Hematopoietic multipotent progenitor cell treated with erythropoietin and hydrocortisone succinate and interleukin-3 and kit ligand, for 15 days (in vitro differentiated cells): ENCODE measurements at regions not wholly inside any gene's neighbourhood (a gene's known extent, or its start where the extent isn't known, plus 50 kb on each side); places are given as distances from the start of the nearest gene placed in this dataset.

Source experiments
- DNase-seq: peaks from one replicate; pipeline ENCODE4 v3.0.0-alpha.2; 2015; ENCODE audit warnings: low spot score

DNA sequence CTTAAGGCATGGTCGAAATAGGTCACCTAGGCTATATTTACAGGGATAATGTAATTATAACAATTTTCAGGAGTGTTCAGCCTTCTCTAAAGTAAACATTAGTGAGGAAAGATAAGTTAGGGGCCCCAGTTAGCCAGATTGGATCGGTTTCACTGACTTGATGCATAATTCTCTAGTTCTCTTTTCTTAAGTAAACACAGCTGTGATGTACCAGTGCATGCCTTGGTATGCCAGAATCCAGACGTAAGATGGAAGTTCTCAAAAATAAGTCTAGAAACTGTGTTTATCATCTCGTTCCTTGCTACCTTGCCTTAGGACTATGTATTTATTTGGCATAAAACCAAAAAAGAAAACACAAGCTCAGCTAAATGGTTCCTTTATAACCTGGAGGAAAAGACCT lies 442.2 kb upstream of the CLINT1 start:
- no peak for DNase-seq

DNA sequence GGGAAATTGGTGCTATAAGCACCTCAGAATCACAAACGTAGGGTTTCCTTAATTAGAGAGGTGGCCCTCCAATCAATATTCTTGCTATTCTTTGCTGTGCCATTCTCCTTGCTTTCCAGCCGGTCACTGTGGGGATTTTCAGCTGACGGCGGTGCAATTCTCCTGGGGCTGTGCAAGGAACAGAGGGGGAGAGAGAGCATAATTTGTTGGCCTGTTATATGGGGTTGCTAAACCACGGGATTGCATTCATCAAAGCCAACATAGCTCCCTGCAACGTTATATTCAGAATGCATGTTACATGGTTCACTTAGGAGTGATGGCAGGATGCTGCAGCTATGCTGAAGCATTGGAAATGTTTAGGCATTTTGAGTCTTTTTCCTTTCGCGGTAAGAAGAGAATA lies 441.3 kb upstream of the CLINT1 start:
- DNase-seq = no peak

DNA sequence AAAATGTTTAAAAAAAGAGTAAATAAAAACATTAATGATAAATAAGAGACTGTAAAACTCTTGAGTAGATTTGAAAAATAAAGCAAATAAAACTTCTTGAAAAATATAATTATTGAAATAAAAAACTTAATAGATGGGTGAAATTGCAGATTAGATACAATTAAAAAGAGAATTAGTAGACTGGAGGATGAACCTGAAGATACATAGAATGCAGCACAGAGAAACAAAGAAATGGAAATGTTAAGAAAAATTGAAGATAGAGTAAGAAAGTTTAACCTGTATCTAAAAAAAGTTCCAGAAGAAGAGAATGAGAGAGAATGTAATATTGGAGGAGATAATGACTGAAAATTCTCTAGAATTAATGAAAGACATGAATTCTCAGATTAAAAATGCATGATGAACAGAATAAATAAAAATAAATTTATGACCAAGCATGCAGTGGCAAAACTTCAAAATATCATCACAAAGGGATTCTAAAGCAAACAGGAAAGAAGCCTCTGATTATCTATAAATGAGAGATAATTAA lies 438.1 kb upstream of the CLINT1 start:
- no peak for DNase-seq

DNA sequence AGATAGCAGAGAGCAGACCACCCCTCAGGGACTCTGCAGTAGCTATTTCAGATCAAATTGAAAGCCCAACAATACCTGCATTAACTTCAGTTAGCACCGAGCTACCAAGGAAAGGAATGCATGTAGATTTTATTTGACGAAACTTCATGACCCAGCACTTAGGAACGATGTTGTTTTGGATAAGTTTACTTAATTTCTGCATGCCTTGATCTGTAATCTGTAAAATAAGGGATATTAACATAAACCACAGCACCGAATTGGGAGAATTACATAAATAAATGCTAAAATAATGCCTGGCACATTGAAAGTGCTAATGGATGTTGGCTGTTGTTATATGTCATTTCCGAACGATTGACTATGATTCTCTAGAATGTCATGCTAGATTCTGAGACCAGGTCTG lies 435.8 kb upstream of the CLINT1 start:
- no peak for DNase-seq

DNA sequence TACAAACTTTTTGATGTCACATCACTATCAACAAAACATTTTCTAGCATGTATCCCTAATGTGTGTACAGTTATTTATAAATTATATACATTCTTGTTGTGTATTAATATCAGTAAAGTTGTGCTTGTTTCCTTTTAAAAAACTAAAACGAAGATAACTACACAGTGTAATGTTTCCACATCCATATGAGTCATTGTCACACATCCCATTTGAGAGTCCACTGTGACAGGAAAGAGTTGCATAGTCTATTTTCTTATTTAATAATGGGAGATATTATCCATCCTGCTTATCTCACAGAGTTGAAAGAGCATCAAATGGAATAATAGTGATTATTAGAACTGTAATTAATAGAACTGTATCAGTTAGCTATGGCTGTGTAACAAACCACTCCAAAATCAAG lies 434.0 kb upstream of the CLINT1 start:
- no peak for DNase-seq

DNA sequence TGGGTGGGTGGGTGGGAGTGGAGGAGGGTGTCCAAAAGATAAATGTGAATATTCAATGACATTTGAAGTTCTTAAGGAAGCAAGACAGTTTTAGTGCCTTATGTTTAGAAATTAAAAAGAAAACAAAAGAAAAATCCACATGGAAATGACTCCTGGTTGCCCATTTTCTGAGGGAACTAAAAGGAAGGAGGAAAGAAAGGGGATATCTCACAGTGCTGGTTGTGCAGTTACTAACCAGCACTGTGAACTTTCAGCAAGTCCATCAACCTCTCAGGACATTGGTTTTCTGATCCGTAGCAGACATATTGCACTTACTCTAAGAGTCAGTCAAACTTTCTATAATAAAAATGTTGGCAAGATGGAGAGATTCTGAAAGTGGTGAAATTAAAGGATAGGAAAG lies 431.0 kb upstream of the CLINT1 start:
- DNase-seq = no peak

DNA sequence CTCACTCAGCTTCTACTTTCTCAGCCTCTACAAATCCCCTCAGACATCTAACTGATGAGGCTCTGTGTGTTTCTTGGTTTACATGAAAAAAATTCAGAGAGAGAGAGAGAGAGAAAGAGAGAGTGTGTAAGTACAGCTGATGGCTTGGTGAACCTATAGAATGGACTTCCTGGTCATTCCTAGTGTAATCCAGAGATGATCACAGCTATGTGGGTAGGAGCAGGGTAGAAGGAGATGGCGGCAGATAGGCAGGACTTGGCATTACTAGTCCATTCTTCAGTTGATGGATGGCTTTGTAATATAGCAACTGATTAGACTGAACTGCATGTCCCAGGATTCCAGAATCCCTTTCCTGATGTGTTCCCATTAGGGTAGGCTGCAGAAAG lies 429.3 kb upstream of the CLINT1 start:
- no peak for DNase-seq

DNA sequence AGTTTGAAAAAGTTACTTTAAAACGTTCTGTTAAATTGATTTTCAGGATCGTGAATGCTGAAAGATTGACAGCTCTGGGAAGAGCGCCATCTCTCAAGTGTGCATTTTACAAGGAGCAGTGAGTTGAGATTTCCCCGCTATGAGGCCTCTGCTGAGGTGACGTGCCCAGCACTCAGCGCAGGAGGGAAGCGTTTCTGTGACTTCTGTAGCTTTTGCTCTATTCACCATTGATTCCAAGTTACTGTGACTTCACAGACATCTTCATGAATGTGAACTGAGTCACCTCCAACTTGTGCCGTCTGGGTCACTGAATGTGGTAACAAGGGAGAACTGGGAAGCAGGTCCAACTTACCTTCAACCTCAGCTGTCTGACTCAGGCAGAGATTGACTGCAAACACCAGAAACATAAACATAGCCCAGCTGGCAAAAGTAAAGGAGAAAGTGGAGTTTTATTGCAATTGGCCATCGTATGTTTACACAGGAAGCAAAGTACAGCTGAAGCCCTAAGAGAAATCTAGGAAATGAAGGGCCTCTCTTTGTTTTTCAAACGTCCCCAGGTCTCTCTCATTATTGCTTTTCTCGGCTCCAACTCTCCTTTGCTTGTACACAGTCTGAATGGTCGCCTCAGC lies 428.8 kb upstream of the CLINT1 start:
- DNase-seq = no peak

DNA sequence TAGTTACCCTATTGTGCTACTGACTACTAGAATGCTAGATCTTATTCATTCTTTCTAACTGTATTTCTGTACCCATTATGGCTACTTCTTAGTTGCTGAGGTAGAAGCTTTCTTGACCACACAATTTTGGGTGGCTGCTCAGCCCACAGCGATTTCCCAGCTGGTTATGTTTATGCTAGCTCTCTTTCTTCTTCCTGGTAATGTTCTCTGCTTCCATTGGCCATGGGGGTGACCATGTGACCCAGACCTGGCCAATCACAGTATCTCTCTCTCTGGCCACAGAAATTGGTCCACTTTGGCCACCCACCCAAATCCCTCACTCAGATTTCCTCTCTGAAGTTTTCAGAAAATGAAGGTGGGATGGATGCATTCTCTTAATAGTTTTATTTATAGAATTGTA lies 427.9 kb upstream of the CLINT1 start:
- no peak for DNase-seq

DNA sequence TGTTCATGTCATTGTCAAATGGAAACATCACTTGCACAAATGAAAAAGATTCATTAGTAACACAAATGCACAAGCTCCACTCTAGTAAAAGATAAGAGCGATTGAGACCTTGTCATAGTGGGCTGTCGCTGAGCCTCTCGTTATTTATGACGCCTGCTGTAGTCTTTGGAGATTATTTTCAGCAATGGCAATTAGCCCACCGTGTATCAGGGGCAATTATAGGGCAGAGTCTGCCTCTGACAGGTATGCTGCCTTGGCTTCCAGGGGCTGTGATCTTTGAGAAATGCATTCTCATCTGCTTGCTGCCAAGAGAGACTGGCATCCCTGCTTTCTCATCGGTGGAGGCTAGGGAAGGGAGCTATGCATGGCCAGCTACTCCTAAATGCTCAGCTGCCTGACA lies 426.8 kb upstream of the CLINT1 start:
- DNase-seq = no peak

DNA sequence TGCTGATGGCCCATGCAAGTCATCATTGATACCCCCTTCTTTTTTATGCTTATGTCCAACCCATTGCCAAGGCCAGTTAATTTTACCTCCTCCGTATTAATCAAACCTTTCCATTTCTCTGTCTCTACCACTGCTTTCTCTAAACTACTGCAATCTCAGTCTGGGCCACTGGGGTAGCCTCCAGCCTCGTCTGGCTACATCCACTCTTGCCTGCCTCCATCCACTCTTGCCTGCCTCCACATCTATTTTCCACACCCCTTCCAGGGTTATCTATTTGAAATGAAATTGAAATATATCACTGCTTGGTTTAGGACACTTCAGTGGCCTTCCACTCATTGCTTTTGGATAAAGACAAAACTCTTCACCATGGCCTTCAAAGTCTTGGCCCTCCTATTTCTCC lies 425.3 kb upstream of the CLINT1 start:
- DNase-seq = no peak

DNA sequence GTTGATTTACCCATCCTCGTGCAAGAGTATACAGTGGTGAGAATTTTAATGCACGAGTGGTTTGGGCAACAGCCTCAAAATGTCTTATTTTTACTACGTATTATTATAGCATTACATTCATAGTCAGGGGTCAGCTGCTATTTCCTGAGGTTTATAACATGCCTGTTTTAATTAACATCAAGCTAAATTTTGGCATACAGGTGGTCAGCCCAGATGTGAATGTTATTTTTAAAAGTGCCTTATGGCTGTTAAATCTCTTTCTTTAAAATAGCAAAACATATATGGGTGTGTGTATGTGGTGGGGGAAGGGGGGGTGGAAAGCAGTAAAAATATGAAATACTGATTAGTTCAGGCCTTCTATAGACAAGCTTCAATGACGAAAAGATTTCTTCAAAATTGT lies 424.5 kb upstream of the CLINT1 start:
- no peak for DNase-seq

DNA sequence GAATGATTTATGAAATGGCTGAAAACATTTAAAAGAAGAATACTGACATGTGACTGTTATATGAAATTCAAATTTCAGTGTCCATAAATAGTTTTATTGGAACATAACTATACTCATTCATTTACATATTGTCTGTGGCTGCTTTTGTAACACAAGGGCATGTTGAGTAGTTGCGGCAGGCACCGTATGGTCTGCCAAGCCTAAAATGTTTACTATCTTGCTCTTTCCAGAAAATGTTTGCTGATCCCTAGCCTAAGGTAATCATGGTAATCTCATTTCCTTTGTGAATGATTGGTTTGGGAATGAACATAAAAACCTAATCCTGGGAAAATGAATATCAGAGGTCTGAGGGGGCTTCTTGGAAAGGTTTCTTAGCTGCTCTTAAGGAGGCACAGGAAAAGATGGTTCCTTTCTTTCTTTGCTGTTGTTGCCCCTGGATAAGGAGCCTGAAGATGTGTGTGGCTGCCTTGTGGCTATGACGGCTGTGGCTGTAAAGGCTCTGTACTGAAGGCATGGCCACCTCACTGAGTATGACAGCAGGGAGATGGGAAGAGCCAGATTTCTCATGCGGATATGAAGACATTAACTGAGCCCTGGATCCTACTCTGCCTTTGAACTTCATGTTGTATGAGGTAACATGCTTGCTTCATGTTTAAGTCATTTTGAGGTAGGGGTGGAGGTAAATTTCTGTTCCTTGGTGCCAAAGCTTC lies 419.4 kb upstream of the CLINT1 start:
- DNase-seq = no peak

DNA sequence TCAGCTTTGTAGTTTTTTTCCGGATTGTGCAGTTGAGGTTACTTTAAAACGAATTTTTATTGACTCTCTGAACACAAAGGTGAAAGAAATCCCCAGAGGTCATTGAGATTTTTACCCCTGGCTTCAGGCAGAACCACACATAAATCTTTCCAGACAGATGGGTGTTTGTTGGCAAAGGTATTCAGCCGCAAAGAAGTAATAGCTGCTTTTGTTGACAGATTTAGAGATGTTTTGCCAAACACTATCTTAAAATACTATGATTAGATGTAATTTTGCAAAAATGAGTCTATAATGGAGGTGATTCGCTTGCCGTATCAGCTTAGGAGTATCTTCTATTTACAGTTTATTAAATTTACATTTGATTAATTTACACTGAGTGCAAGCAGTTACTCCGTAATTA lies 418.3 kb upstream of the CLINT1 start:
- DNase-seq = no peak

DNA sequence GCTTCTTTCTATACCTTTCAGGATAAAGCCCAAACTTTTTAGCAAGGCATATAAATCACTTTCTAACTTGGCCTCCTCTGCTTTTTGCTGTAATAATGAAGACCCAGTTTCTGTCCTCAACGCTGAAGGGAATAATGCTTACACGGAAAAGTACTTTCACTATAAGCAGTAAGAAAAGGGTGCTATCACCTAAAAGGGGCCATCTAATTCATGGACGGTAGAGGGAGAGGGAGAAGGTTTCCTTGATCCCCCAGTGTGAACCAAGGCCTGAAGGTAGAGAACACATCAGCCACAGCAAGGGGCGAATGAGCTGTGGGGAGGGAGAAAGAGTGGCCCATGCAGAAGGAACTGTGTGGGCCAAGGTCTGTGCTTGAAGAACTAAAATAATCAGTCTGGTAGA lies 417.7 kb upstream of the CLINT1 start:
- DNase-seq = no peak

DNA sequence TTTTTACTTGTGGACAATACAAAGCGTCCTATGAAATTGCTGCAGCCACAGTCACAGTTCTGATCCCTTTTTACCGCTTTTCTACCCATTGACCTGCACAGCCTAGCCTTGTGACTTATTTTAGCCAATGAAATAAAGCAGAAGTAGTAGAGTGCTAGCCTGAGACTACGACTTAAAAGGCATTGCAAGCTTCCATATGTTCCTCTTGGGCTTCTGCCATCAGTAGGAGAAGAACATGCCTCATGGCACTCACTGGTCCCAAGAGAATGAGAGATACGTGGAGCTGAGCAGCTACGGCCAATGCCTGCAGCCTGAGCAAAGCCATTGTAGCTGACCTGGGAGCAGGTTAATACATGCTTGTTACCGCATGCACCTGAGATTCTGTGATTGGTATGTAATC lies 416.6 kb upstream of the CLINT1 start:
- no peak for DNase-seq

DNA sequence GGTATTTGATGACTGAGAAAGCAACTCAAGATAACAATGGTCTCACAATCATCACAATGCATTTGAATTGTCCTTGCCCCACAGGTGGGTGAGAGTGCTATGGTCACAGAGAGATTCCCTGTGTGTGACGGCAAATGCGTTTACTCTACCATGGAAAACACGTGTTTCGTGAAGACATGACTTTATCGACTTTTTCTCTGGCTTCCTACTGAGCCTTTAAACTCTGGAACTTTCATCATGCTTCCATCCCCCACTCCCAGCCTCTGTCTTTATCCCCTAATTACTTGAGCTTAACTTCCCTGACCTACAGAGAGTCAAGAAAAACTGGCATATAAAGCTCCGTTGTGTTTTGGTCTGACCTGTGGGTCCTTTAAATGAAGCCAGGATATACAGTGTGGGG lies 414.1 kb upstream of the CLINT1 start:
- DNase-seq = no peak

DNA sequence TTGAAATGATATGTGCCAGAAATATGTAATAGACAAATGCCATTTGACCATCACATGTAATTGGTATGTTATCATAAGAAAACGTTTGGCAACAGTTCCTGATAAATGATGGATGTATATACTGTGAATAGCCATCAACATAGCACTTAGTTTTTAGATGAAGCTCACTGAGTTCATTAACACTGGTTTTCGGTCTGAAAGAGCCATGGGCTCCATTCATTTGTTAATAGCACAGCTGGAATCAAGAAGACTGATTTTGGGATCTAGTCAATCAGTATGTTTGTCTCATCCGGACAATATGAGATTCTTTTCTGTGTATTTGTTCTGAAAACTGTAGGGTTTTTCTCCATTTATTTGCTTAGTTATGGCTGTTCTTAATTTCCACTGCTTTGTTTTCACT lies 413.5 kb upstream of the CLINT1 start:
- no peak for DNase-seq

DNA sequence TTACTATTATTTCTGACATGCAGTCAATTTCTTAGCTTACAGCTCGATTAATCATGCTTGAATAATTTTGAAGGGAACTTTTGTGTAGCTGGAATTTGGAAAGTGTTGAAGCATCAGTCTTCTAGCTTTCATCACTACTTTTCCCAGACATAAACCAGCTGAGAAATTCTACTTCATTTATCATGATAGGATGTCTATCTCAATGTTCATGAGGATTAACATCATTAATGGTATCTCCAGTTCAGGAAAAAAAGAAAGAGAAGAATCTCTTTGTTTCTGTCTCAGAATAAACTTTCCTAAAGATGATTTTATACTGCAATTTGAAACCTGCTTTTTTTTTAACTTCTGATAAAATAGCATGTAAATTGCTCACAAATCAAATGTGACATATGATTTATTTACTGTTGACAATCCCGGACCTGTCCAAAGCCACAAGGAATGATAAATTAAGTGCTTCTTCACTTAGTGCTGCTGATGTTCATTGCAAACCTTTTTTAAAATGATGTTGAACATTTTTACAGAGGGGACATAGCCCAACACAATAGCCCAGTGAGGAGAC lies 412.1 kb upstream of the CLINT1 start:
- no peak for DNase-seq

DNA sequence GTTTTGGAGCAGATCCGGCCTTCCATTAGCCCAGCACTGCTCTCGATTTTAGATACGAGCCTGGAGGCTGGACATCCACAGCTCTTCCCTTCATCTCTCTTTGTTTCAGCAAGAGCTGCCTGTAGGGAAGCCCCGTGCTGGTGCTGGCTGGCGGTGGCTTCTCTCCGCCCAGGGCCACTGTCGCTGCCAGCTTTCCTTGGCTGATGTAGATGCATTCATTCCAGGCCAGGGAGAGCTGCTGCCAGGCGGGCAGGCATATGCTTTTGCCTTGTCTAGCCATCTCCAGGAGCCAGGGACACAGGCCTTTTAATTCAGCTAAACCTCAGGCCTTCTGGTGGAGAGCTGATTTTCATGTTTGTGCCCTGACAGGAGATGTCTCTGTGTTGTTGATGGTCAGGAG lies 409.3 kb upstream of the CLINT1 start:
- DNase-seq = no peak

DNA sequence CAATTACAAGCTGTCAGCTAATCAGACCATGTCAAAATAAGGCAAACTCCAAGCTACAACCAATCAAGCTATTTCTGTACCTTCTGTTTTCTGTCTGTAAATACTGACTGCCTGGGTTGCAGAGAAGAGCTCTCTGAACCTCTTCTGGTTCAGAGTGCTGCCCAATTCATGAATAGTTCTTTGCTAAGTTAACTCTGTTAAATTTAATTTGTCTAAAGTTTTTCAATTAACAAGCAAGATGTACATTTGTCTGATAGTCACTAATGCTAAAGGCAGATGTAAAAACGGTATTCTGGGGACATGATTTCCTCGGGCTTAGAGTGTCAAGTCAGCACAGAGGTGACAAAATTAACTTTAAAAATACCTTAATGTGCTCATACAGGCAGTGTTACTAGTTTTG lies 408.3 kb upstream of the CLINT1 start:
- no peak for DNase-seq

DNA sequence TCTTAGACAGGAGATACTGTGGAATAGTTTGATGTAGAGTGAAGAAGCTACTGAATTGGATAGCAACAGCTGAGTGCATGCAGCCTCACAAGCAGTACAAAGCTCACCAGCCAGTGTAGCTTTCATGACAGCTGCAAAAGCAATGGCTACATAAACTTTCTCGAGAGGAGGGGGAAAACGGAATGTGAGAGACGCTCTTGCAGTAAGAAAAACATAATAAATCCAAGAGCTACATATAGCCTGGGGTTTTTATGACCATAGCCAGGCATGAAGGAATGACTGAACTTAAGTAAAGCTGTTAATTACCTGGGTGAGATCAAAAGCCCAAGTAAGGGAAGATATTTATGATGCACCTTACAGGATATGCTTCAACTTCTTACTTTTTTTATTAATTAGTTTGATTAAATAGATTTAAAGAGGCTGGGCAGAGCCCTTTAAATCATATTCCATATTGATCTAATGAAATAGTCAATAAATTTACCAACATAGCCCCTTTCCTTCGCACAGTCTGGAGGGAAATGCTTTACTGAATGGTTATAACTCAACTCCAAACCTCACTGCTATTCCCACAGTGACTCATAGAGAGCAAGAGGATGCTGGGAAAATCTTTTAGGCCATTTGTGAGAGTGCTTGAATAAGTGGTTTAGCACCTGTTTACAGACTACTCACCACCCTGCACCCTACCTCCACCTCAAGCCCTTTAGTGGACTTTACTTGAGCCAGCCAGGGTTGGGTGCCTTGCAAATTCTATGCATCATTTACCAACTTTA lies 407.2 kb upstream of the CLINT1 start:
- no peak for DNase-seq

DNA sequence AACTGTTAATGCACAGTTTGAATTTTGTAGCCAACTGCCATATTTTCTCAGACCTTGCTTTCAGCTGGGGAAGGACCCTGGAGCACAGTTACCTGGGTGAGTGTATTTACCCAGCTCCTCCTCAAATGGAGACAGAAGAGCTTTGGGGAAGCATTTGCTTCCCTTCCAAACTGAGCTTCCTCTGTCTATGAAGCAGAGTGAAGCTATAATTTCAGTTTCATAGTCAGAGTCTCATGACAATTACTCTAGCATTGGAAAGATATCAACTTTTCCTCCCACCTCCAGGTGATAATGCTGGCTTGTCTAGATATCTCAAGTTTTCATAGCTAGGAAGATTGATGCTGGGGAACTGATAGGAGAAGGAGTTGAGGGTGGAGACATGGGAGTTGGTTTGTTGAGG lies 406.4 kb upstream of the CLINT1 start:
- no peak for DNase-seq
